Superior temporal gyrus (tissue), 1 donor: ENCODE measurements at regions not wholly inside any gene's neighbourhood (a gene's known extent, or its start where the extent isn't known, plus 50 kb on each side); places are given as distances from the start of the nearest gene placed in this dataset.
"Not testable (repeated sequence)": the region's sequence is repeated elsewhere in the genome, so short reads cannot be mapped to it uniquely, and the experiment has no call there.

Experiments
- DNase-seq: peaks from one replicate; pipeline ENCODE4 v3.0.0-alpha.2; 2016; ENCODE audit errors: extremely low spot score

DNA sequence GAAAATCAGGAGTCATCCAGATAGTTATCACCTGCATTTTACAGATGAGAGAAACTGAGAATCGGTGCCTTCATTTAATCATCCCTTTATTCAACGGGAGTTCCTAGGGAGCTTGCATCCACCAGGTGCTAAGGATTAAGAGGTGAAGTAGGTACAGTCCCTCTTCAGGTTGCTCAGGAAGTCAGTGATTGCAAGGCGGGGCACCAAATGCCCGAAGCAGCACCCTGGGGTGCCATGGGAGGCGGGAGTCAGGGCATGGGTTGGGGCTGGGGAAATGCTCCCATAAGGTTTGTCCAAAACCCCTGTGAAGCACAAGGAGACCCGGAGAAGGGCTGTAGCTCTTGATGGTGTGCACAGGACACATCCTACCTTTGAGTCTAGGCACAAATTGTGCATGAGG is 98.8 kb upstream of the KLF4 start:
- no peak for DNase-seq

DNA sequence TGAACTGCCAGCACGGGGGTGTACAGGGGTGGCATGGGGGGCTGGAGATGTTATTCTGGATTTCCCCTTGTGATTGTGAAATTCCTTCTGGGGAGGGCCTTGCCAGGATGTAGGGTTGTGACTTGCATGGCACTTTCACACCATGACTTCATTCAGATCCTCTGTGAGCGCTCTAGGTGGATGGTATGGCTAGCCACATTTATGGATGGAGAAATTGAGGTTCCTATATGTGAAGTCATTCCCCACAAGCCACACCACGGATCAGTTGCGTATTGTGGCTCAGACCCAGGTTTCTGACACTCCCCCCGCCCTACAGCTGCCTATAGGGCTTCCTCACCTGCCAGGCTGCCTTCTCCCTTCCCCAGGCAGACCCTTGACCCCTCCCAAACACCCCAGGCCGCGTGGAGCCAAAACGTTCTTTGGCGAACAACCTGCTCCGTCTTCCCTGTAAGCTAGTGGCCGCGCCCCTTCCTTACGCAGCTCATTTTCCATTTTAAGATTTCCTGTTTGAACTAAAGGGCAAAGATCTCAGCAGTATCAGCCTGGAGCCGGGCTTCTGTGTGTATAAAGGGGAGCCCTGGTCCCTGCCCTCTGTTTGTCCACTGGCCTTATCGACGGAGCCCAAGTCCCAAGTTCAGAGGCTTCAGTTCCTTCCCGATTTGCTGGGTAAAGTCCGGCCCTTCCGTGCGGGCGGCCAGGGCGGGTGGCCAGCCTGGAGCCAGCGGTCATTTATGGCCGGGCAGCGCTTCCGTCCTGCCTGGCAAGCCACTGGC is 97.8 kb upstream of the KLF4 start:
- no peak for DNase-seq

DNA sequence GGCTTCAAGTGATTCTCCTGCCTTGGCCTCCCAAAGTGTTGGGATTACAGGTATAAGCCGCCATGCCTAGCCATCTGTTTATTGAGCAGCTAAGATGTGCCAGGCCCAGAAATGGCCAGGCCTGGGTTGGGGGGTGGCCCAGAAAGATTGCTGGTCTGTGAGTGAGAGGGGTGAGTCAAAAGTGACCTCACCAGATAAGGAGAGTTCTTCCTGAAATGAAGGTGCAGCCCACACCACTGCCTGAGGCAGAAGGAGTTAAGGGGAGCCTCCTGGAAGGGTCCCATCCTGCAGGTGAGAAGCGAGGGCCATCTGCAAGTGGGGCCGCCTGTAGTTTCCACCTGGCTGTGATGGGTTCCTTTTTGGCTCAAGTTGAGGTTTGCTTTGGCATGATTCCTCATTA is 96.9 kb upstream of the KLF4 start:
- DNase-seq: no peak

DNA sequence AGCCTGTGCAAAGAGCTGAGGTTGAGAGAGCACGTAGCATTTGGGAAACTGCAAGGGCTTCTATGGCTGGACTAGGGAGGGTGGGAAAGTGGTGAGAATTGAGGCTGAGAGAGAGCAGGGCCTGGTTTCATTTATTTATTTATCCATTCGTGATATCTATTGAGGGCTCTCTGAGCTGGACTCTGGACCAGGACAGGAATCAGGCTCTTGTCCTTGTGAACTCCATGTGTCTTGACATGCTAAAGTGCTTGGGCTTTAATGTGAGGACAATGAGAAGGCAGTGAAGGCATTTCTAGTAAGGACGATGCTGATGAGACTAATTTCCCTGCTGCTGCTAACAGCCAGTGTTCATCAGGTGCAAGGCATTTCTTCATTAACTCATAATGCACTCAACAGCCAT is 95.9 kb upstream of the KLF4 start:
- DNase-seq: no peak

DNA sequence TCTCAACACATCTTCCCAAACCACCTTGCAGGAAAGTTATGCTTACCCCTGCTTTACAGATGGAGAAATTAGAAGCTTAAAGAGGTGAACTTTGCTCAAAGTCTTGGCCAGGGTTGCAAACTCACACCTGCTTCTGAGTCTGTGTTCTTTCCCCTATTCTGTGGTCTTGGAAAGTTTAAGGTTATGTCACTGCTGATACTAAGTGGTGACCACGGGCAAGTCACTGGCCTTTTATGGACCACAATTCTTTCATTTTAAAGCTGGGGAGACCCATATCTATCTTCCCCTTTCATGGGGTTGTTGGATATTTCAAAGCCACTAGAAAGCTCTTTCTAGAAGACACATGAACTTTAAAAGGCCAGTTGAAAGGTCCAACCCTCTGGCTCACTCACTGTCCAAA is 95.4 kb upstream of the KLF4 start:
- DNase-seq: no peak

DNA sequence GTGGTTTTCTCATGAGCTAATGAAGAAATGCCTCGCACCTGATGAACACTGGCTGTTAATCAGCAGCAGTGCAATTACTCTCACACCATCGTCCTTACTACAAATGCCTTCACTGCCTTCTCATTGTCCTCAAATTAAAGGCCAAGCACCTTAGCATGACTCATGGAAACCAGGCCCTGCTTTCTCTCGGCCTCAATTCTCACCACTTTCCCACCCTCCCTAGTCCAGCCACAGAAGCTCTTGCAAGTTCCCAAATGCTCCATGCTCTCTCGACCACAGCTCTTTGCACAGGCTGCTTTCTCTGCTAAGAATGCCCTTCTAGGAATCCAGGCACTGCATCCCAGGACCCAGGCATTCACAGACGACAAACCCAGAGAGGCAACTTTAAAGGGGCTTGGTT is 94.6 kb upstream of the KLF4 start:
- DNase-seq: no peak

DNA sequence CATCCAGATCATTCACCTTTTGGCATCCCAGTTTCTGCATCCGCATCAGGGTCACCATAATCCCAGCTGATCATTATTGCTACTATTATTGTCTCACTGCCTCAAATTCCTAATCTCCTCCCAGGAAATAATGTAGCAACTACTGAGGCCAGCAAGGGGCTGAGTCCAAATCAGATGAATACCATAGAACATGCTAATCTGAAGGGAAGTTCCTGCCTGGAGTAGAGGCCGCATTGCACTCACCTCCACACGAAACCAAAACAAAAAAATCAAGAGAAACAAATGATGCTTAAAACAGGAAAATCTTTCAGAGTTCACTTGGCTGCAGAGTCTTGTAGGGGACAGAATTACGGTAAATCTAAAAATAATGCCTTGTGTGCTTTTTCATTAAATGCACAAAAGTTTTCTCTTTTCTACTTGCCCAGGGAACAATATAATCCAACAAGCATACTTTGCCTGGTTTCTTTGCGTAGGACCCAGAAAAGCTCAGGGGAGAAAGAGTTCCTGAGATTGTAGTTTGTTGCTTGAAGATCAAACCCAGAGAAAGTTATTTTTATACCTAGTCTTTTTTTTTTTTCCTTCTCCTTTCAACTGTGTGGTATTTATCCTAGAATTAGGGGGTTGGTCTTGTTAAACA is 87.7 kb upstream of the KLF4 start:
- no peak for DNase-seq

DNA sequence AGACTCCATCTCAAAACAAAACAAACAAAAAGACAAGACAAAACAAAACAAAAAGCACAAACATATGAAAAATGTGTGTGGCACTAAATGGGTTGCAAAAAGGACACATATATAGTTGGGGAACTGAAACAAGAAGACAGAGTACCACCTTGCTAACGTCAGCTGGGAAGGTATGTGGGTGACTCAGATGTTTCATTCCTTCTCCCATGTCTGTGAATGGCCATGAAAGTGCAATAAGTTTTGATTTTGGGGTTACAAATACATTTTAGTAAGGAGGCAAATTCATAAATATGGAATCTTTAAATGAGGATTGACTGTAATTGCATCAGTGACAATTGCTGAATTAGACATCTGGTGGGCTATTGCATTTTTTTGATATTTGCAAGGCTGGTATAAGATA is 81.6 kb upstream of the KLF4 start:
- DNase-seq: no peak

DNA sequence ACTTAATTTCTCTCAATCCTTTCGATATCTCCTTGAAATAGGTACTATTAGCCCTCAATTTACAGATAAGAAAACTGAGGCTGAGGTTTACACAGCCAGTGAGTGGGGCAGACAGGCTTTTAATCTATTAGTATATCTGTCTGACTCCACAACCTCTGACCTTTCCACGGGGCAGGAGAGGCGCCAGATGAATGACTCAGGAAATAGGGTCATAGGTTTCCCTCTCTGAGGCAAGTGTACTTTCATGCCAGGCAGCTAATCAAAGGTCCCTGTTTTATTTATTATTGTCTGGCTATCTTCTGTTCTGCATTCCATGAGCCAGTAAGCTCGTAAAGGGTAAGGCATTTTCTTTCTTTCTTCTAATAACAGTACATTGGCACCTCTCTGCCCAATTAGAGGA is 79.6 kb upstream of the KLF4 start:
- DNase-seq: no peak

DNA sequence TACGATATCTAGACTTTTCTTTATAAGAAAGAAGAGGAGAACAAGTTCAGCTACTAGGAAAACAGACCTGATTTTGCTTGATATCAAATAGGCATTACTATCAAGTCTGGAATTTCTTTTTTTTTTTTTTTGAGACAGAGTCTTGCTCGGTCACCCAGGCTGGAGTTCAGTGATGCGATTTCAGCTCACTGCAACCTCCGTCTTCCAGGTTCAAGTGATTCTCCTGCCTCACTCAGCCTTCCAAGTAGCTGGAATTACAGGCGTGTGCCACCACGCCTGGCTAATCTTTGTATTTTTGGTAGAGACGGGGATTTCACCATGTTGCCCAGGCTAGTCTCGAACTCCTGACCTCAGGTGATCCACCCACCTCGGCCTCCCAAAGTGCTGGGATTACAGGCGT is 78.8 kb upstream of the KLF4 start:
- DNase-seq: not testable (repeated sequence)

DNA sequence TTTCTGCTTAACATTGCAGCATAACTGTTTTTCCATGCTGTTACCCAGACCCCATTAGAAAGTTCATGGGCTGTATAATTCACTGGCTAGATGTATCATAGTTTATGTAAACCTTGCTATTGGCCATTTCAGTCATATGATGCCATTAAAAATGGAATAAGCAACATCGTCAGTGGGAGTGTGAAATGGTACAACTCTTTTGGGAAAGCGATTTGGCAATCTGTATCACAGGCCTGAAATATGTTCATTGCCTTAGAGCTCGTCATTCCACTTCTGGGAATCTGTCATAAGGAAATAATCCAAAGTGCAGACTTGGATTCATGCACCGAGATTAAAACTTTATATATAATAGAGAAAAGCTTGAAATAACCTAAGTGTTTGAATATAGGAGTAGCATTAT is 77.9 kb upstream of the KLF4 start:
- no peak for DNase-seq

DNA sequence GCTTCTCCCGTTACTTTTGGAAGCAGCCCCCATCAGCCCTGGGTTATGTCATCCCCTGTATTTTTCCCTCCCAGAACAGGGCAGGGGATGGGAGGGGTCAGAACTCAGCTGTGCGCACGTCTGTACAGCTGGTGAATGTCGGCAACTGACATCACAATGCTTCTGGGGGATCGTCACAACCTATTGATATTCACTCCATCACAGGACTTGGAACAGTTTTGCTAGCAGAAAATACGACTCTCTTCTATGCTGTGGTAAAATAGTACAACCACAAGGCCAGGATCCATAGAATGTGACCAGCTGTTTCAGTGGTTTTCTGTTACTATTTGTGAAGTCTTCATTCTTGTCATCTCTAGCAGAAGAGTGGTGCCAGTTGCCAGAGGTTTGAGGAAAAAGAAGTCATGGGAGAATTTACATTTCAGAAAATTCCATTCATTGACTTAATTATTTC is 77.1 kb upstream of the KLF4 start:
- DNase-seq: no peak

DNA sequence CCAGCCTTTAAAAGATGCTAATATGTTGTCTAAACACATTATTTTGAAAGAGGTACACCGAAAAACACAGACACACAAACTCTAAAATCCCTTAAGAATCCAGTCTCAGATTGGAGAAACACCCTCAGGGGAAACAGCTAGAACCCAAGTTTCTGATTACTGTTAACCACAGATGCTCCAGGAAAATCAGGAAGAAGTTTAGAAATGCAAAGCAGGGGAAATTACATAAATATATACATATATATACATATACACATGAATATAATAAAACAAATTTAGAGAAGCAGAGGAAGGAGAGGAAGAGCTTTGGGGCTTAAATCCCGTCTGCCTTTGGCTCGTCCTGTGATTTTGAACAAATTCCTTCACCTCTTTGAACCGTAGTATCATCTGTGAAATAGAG is 73.2 kb upstream of the KLF4 start:
- DNase-seq: no peak

DNA sequence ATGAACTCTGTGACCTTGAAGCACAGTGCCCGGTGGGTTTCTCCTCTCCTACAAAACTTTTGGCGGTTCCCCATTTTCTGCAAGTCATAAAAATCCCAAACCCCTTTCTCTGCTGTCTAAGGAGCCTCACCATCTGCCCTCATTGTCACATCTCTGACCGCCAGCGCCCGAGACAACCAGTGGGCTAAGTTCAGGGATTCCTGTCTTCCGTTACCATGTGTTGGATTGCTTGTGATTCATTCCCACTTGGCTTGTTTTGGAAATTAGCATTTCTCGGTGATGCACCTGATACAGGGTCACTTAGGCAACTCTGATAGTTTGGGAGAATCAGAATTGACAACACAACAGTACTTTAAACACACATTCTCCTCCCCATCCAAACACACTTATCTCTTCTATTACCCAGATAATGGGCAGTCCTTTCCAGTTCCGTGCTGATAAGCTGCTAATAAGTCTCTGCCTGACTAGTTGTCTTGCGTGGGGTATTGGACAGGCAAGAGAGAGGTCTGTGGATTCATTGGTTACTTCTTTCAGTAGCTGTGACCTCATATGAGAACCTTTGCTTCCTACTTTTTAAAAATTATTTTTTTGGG is 70.0 kb upstream of the KLF4 start:
- DNase-seq: no peak

DNA sequence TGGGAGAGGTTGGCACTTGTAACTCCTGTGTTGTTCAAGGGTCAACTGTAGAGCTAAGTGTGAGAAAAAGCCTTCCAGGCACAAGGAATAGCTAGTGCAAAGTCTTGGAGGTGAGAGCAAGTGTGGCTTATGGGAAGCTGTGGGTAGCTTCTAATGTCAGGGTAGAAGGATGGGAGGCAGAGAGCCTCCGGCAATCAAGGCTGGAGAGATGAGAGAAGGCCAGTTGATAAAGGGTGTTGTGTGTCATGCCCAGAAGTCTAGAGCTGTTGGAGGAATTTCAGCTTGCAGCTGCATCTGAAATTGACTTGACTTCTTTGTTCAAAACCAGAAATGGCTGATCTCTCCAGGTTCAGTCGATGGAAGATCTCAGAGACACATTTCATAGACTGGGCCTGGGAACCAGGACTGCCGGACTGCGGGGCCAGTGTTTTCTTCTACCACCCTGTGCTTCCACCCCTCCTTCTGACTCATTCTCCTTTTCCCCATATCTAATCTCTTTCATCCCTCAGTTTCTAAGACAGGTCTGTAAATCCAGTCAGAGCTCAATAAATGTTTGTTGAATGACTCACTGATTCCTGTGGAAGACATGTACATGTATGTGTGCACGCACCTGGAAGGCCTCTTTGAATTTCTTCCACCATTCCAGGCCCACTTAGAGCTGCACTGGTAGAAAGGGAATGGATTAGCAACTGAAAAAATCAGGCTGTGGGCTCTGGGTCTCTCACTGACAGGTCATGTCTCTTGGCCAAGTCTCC is 67.8 kb upstream of the KLF4 start:
- DNase-seq: no peak

DNA sequence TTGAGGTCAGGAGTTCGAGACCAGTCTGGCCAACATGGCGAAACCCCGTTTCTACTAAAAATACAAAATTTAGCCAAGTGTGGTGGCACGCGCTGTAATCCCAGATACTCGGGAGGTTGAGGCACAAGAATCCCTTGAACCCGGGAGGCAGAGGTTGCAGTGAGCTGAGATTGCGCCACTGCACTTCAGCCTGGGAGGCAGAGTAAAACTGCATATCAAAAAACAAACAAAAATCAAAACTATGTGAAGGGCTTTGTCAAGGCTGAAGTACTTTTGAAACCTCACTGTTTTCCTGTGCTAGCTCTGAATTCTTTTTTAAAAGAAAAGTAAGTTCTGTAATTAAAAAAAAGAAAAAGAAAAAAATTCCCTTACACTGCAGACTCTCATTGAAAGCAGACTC is 65.1 kb upstream of the KLF4 start:
- DNase-seq: no peak

DNA sequence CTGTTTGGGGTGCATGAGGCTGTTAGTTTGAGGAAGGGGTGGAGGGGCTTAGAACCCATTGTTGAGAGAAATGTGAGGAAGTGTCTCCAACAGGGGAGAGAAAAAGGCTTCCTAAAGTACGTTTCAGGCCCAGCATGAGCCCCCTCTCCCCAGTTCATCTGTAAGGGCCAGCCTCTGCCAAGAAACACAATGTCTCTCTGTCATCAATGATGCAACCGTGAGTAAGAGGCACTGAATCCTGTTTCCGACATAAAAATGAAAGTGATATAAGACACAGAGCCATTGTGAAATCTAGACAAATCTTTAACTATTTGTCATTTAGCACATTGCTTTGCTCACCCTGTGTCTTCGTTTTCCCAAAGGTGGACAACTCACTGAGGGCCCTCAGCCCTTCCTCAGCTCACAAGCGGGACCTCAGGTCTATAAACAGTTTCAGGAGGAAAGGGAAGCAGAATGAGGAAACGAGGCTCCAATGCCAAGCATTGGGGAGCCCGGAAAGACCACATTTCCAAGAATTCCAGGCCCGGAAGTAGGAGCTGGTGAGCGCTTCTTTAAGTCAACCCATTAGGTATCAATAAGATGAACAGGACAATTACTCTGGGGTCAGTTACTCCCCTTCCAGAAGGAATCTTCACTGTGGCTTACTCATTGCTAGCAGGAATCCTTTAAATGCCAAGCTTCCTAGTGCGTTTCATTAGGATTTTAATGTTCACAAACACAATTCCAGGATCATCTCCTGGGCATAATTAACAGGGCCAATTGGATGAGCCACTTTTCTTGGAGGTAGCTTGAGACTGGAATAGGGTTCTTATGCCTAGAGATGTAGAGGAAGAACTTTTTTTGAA is 59.0 kb upstream of the KLF4 start:
- DNase-seq: no peak

DNA sequence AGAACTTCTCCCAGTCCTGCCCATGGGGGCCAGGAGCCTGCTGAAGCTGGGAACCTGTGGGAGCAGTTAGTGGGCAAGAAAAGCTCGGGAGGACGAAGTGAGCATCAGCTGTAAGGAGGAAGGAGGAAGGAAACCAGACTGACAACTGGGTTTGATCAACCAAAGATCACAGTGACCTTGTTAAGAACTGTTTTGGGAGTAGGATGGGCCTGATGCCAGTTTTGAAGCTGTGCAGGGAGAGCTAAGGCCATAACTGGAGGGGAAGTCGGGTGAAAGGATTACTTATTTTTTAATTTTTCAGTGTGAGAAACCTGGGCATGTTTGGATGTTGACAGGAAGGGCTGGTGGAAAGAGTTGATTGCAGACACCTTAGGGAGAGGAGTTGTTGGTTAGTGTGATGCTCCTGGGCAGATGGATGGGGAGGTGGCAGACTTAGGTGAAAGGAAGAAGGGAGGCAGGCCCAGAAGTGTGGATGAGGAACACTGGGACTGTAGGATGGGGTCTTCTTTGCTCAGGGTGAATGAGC is 58.3 kb upstream of the KLF4 start:
- DNase-seq: no peak

DNA sequence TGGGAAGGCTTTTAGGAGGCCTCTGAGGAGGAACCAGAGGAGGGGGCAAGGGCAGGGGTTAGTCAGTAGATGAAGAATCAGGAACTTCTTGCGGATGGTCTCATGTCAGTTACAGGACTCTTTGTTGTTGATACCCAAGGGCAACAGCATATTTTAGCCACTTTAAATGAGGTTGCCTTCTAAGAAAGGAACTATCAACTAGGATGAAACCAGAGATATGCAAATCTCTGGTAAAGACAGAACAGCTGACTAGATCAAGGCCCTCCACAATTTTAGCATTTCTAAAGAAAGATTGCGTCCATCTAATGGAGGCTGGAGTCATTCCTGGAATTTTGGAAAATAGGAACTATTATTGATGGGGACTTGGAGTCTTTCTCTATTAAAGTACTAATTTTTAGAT is 57.7 kb upstream of the KLF4 start:
- no peak for DNase-seq

DNA sequence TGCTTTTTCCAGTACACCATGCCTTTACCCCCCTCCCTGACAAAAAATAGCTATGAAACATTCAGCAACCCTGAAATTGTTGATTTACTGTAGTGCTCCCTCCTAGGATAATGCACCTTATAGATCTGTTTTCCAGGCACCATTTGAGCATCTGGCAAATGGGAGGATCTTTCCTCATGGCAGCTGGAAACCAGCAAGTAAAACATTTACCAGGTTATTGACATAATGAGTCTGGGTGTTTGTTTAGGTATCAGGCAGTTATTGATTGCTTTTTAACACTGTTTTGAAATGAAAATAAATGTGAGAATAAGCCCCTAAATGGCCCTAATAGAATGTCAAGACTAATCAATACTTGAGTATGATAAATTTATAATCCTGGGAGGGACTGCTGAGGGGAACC is 57.3 kb upstream of the KLF4 start:
- no peak for DNase-seq

DNA sequence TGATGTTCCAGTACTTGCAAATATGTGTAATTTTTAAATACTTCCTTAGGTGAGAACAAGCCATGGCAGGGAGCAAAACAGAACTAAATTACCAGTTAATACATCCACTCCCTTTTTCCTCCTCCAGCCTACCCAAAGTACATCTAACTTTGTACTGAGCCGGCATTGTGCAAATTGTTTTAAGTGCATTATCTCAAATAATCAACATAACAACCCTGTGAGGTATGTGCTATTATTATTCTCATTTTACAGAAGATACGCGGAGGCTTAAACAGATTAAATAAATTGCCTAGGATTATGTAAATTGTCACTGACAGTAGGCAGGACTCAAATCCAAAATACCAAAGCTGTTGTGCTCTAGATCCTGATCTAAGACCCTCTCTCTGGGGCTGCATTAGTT is 55.5 kb upstream of the KLF4 start:
- DNase-seq: no peak
